Keratinocyte (primary cell): ENCODE measurements at regions not wholly inside any gene's neighbourhood (a gene's known extent, or its start where the extent isn't known, plus 50 kb on each side); places are given as distances from the start of the nearest gene placed in this dataset.

Experiments
- EZH2 ChIP-seq: IDR thresholded peaks from one replicate; pipeline ENCODE4 v1.6.1; 2012; ENCODE audit warnings: inconsistent platforms, mild to moderate bottlenecking, low read length, moderate library complexity
- TF ChIP-seq, protein P1 (sequence below), 3 experiments: IDR thresholded peaks in 1 of 3; conservative IDR thresholded peaks in 1 of 3; optimal IDR thresholded peaks in 1 of 3; 2 replicates in 2 of 3; 3 replicates in 1 of 3; pipeline versions ENCODE3 to v1.5.1; 2011; ENCODE audit warnings: low read length in 3 of 3, mild to moderate bottlenecking in 3 of 3, moderate library complexity in 2 of 3, control low read depth in 1 of 3, inconsistent platforms in 1 of 3; ENCODE audit not compliant: insufficient read depth in 2 of 3; ENCODE audit errors: extremely low read depth in 1 of 3

DNA sequence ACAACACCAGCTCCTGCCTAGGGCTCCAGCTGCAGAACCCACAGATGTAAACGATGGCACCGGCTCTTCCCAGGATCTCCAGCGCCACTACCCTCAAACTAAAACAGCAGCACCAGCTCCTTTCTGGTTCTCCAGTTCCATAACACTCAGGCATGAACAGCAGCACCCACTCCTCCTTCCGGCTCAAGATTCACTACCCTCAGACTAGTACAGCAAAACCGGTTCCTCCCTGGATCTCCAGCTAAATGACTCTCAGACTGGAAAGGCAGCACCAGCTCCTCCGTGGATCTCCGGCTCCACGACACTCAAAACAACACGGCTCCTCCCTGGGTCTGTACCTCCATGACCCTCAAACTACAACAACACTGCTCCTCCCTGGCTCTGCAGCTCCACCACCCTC is 325.0 kb downstream of the PREX1 start:
- TF ChIP-seq, protein P1, sequence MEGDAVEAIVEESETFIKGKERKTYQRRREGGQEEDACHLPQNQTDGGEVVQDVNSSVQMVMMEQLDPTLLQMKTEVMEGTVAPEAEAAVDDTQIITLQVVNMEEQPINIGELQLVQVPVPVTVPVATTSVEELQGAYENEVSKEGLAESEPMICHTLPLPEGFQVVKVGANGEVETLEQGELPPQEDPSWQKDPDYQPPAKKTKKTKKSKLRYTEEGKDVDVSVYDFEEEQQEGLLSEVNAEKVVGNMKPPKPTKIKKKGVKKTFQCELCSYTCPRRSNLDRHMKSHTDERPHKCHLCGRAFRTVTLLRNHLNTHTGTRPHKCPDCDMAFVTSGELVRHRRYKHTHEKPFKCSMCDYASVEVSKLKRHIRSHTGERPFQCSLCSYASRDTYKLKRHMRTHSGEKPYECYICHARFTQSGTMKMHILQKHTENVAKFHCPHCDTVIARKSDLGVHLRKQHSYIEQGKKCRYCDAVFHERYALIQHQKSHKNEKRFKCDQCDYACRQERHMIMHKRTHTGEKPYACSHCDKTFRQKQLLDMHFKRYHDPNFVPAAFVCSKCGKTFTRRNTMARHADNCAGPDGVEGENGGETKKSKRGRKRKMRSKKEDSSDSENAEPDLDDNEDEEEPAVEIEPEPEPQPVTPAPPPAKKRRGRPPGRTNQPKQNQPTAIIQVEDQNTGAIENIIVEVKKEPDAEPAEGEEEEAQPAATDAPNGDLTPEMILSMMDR (optimal IDR thresholded peaks at IDR 0.05 in 1 of 3, IDR thresholded peaks at IDR 0.05 in 1 of 3, conservative IDR thresholded peaks at IDR 0.05 in 1 of 3; ENCODE audit: extremely low read depth in 1 of 3, insufficient read depth in 2 of 3, low read length in 3 of 3), result no peak
- TF ChIP-seq EZH2, result no peak
